Activated T-helper 17 cell treated with anti-CD3 and anti-CD28 coated beads, Interleukin-2, amount 50 U/mL, for 72 hours (primary cell): ENCODE measurements at regions not wholly inside any gene's neighbourhood (a gene's known extent, or its start where the extent isn't known, plus 50 kb on each side); places are given as distances from the start of the nearest gene placed in this dataset.
"Not testable (repeated sequence)": the region's sequence is repeated elsewhere in the genome, so short reads cannot be mapped to it uniquely, and the experiment has no call there.

ENCODE experiments used
- ATAC-seq: fragments of 150-1000 bp; cut with Tn5 transposase; replicated peaks from 2 replicates; pipeline ENCODE4 v1.10.0; 2021; ENCODE audit warnings: mild to moderate bottlenecking, moderate library complexity
- H3K27ac Mint-ChIP-seq: one replicate; pipeline ENCODE4 v1.8.0; 2022; ENCODE audit warnings: mixed read lengths
- H3K27me3 Mint-ChIP-seq: one replicate; pipeline ENCODE4 v1.8.0; 2022; ENCODE audit warnings: mixed read lengths
- H3K36me3 Mint-ChIP-seq: one replicate; pipeline ENCODE4 v1.8.0; 2022; ENCODE audit warnings: low read depth, mild to moderate bottlenecking, mixed read lengths
- H3K4me1 Mint-ChIP-seq: one replicate; pipeline ENCODE4 v1.8.0; 2022; ENCODE audit warnings: mixed read lengths
- H3K4me3 Mint-ChIP-seq: one replicate; pipeline ENCODE4 v1.8.0; 2022; ENCODE audit warnings: mild to moderate bottlenecking, mixed read lengths
- H3K9me3 Mint-ChIP-seq: one replicate; pipeline ENCODE4 v1.8.0; 2022; ENCODE audit warnings: mixed read lengths

DNA sequence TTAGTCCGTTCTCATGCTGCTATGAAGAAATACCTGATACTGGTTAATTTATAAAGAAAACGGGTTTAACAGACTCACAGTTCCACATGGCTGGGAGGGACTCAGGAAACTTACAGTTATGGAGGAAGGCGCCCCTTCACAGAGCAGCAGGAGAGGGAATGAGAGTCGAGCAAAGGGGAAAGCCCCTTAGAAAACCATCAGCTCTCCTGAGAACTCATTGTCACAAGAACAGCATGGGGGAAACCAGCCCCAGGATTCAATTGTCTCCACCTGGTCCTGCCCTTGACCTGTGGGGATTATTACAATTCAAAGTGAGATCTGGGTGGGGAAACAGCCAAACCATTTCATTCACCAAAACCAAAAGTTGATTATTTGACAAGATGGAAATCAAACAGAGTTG is 101.8 kb downstream of the ATP6V0E2 start:
- H3K27me3 Mint-ChIP-seq, H3K4me3 Mint-ChIP-seq, H3K36me3 Mint-ChIP-seq, H3K27ac Mint-ChIP-seq, ATAC-seq, H3K4me1 Mint-ChIP-seq, H3K9me3 Mint-ChIP-seq: not testable (repeated sequence)

DNA sequence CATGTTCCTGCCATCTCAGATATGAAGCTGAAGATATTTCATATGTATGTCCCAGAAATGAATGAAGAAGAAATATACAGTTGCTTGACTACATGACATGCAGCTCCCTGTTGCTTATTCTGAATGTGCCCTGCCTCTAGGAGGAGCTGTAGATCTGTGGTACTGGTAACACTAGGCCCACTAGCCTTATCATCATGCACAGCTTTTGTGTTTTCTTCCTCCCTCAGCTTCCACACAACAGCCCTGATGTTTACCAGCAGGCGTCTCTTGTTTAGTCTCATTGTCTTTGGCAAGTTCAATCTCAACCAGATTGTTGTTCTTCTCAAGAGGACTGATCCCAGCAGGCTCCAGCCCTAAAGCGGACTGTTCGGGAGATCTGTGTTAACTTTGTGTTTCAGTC is 104.8 kb downstream of the ATP6V0E2 start:
- H3K27me3 Mint-ChIP-seq, H3K9me3 Mint-ChIP-seq, H3K36me3 Mint-ChIP-seq, ATAC-seq, H3K27ac Mint-ChIP-seq, H3K4me1 Mint-ChIP-seq, H3K4me3 Mint-ChIP-seq: not testable (repeated sequence)

DNA sequence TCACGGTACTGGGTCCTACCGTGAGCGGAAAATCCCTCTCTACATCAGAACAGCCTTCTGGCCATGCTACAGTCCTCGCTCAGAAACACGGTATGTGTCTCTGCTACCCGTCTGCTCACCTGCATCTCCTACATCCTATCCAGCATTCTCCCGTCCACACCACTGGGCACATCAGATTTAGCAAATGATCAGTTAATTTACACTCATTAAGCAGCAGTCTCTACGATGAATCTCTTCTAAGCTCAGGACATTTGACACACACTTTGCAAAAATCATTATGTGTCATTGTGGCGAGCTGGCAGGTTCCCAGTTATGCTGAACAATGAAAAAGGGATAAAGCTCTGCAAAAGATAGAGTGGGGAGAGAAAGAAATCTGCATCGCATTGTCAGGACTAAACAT is 105.2 kb downstream of the ATP6V0E2 start:
- not testable (repeated sequence) for H3K27me3 Mint-ChIP-seq

DNA sequence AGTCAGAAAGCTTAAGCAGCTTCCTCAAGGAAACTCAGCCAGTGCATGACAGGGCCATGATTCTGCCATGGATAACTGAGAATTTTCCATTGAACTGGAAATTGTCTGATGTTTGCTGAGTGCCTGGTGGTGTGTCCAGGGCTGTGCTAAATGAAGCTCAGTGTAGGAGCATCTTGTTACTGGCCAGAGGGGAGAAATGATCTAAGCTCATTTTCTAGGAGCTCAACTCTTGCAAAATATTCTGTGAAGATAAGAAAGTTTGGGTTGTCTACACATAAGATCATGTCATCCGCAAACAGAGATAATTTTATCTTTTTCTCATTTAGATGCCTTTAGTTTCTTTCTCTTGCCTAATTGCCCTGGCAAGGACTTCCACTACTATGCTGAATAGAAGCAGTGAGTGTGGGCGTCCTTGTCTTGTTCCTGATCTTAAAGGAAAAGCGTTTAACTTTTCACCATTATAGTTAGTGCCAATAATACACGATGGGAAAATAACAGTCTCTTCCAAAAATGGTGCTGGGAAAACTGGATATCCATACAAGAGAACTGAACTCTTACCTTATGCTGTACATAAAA is 108.9 kb downstream of the ATP6V0E2 start:
- not testable (repeated sequence) for H3K27ac Mint-ChIP-seq, H3K9me3 Mint-ChIP-seq, H3K4me1 Mint-ChIP-seq, H3K4me3 Mint-ChIP-seq, H3K36me3 Mint-ChIP-seq, H3K27me3 Mint-ChIP-seq, ATAC-seq

More for the DNA sequence above, 105.2 kb downstream of the ATP6V0E2 start:
- H3K9me3 Mint-ChIP-seq, H3K4me1 Mint-ChIP-seq, H3K27ac Mint-ChIP-seq, H3K4me3 Mint-ChIP-seq, ATAC-seq, H3K36me3 Mint-ChIP-seq: not testable (repeated sequence)

- not testable (repeated sequence) for H3K4me3 Mint-ChIP-seq, ATAC-seq, H3K27me3 Mint-ChIP-seq, H3K9me3 Mint-ChIP-seq, H3K4me1 Mint-ChIP-seq, H3K27ac Mint-ChIP-seq, H3K36me3 Mint-ChIP-seq
Observed at GRCh38 chr7:149986866-149987265, 113.1 kb downstream of the ATP6V0E2 start.

- not testable (repeated sequence) for H3K36me3 Mint-ChIP-seq, H3K4me1 Mint-ChIP-seq, H3K9me3 Mint-ChIP-seq, H3K27ac Mint-ChIP-seq, ATAC-seq, H3K4me3 Mint-ChIP-seq, H3K27me3 Mint-ChIP-seq
Observed at GRCh38 chr7:149991652-149992302, 118.0 kb downstream of the ATP6V0E2 start.

DNA sequence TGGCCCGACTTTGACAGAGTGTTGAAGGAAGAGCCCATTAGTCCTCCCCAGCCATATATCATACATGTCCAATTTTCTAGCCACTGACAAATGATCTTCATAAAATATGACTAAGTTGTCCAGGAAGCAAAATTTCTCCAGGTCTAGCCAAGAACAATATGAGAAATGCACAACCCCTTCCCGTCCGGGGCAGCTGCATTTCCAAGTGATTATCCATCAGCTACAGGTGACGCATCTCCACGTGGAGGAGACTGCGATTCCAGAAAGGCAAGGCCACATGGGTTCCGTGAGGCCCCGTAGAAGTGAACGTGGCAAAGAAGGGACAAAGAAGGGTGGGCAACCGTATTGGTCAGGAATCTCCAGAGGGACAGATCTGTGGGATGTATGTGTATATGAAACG is 118.6 kb downstream of the ATP6V0E2 start:
- not testable (repeated sequence) for H3K9me3 Mint-ChIP-seq, H3K27ac Mint-ChIP-seq, H3K4me3 Mint-ChIP-seq, H3K36me3 Mint-ChIP-seq, H3K27me3 Mint-ChIP-seq, H3K4me1 Mint-ChIP-seq, ATAC-seq

GRCh38 chr7:149995369-149996026 is 121.7 kb downstream of the ATP6V0E2 start:
- not testable (repeated sequence) for H3K4me1 Mint-ChIP-seq, H3K27me3 Mint-ChIP-seq, H3K36me3 Mint-ChIP-seq, ATAC-seq, H3K9me3 Mint-ChIP-seq, H3K27ac Mint-ChIP-seq, H3K4me3 Mint-ChIP-seq

DNA sequence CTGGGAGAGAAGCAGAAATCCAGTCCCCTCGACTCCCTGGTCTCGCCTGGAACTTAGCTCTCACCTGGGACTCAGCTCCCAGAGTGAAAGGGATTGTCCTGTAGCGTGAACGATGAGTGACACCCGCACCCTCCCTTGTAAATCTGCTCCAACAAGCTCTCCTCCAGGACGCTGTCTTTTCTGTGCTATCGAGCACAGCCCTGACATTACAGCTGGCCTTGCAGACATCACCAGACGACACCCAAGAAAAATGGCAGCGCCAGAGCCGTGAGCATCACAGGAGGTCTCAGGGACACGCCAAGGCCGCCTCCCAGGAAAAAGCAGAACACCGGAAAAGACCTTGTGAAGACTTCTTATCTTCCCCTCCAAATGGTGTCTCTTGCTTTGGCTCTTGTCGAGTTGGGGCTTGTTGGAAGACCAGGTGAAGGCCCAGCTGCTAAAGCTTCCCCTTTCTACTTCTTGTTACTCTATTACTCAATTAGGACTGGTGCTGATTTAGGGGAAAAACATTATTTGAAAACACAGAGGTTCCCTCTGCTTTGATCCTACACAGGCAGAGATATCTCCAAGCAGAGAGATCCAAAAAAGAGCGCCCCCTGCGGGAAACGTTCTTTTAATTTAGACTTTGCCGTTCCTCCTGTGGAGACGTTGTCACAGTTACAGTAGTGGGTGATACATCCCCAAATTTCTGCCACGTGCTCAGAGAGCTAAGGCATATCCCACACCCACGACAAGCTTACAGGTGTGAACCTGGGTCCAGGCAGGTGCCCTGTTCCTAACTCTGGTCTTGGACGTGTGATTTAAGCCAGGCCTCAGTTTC is 127.2 kb downstream of the ATP6V0E2 start:
- H3K27me3 Mint-ChIP-seq, H3K9me3 Mint-ChIP-seq, H3K36me3 Mint-ChIP-seq, H3K4me3 Mint-ChIP-seq, ATAC-seq, H3K4me1 Mint-ChIP-seq, H3K27ac Mint-ChIP-seq: not testable (repeated sequence)

GRCh38 chr7:150003304-150003810 is 129.6 kb downstream of the ATP6V0E2 start:
- no peaks in the 10 kb centered on the region for H3K4me1 Mint-ChIP-seq
- no peaks in the 10 kb centered on the region for H3K36me3 Mint-ChIP-seq
- H3K4me3 Mint-ChIP-seq, result no peak overlapping the region
- no peak overlapping the region for H3K27ac Mint-ChIP-seq
- ATAC-seq, result no peak
- no peaks in the 10 kb centered on the region for H3K27me3 Mint-ChIP-seq
- no peaks in the 10 kb centered on the region for H3K9me3 Mint-ChIP-seq

DNA sequence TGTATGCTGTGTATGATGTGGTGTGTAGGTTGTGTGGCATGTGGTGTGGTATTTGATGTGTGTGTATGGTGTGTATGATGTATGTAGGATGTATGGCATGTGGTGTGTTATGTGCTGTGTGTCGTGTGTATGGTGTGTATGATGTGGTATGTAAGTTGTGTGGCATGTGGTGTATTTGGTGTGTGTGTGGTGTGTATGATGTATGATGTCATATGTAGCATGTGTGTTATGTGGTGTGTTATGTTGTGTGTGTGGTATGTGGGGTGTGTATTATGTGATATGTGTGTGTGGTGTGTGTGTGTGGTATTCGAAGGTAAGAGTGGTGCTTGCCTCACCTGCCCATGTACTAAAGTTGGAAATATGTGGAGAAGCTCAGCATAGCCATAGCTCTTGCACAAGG is 130.2 kb downstream of the ATP6V0E2 start:
- H3K9me3 Mint-ChIP-seq, ATAC-seq, H3K27me3 Mint-ChIP-seq, H3K36me3 Mint-ChIP-seq, H3K4me3 Mint-ChIP-seq, H3K4me1 Mint-ChIP-seq, H3K27ac Mint-ChIP-seq: not testable (repeated sequence)

DNA sequence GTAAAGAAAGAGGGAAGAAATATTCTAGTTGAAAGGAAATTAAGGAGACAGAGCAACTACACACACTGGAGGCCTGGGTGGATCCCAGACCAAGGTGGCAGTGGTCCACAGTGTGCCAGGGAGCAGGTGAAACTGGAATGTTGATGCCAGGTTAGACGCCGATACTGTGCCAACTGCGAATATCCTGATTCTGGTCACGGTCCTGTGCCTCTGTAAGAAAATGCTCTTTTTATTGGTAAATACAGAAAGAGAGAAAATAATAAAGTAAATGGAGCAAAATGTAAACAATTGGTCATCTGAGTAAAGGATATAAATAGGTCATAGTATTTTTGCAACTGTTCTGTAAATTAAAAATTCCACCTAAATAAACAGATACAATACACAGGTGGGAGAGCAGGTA is 131.1 kb downstream of the ATP6V0E2 start:
- H3K27me3 Mint-ChIP-seq, H3K4me1 Mint-ChIP-seq, H3K27ac Mint-ChIP-seq, H3K36me3 Mint-ChIP-seq, H3K4me3 Mint-ChIP-seq, H3K9me3 Mint-ChIP-seq, ATAC-seq: not testable (repeated sequence)

DNA sequence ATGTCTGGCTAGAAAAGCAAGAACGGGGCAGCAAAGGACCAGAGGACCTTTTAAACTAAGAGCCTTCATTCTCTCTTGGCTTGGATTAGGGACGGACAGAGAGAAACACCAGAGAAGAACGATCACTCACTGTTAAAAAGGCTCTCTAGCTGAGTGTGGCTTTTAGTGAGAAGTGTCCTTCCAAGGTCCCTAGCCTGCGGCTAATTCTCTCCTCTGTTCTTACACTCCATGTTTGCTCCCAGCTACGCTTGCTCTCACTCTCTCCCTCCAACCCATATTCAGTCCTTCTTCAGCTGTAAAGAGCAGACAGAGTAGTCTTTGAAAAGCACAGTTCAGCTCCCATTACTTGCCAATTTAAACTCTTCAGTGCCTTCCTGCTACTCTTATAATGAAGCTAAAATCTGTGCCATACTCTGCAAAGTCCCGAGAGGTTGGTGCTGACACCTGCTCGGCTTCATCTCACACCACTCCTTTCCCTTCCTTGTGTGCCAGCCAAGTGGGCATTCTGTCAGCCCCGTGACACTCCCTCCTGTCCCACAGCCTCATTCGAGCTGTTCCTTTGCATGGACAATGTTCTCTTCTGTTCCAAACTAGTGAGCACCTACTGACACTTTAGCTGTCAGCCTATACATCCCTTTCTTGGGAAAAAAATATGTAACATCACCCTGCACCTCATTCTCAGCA is 136.0 kb downstream of the ATP6V0E2 start:
- not testable (repeated sequence) for H3K4me1 Mint-ChIP-seq, ATAC-seq, H3K27ac Mint-ChIP-seq, H3K9me3 Mint-ChIP-seq, H3K36me3 Mint-ChIP-seq, H3K27me3 Mint-ChIP-seq, H3K4me3 Mint-ChIP-seq

DNA sequence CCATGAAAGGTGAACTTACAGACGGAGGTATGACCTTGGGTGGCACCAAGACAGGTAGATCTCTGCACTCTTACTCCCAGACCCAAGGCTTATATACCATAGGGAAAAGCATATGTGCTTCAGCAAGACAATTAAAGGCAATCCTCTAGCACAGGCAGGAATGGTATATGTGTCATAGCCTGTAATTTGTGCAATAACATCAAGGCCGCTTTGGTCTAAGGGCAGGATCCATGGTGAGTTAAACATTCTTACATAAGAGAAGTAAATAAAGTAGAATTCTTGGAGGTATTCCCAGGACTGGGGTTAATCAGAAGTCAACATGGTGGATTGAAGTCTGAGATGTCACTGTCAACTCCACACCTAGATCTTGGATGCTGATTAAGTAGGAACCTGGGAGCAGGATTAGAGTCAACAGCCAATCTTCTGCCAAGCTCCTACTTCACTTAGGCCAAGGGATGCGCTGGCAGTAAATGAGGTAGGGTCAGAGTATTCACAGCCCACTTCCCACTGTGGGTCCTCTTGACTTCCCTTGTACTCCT is 143.0 kb downstream of the ATP6V0E2 start:
- not testable (repeated sequence) for H3K9me3 Mint-ChIP-seq, H3K36me3 Mint-ChIP-seq, H3K27ac Mint-ChIP-seq, ATAC-seq, H3K4me1 Mint-ChIP-seq, H3K27me3 Mint-ChIP-seq, H3K4me3 Mint-ChIP-seq
